PC-3 (cell line): ENCODE measurements at regions not wholly inside any gene's neighbourhood (a gene's known extent, or its start where the extent isn't known, plus 50 kb on each side); places are given as distances from the start of the nearest gene placed in this dataset.

Experiments
- ATAC-seq: fragments of 200-7000 bp; cut with Tn5 transposase; 2 replicates; pipeline ENCODE4 v1.9.1; 2020; ENCODE audit warnings: mild to moderate bottlenecking, moderate library complexity
- BruUV-seq: library from RNA; stranded (reverse); fragments of 400-500 nt; replicated peaks from 2 replicates; lab custom pipeline; 2021; lab: Mats Ljungman, UMichigan
- CTCF ChIA-PET: fragments of 300-600 bp; sonication (Branson Sonifier 250); formaldehyde crosslinking; loops from one replicate; lab custom pipeline; 2022; ENCODE audit warnings: antibody characterized with exemption; lab: Charles Lee
- POLR2A ChIA-PET: fragments of 300-600 bp; sonication (Branson Sonifier 250); formaldehyde crosslinking; loops from one replicate; lab custom pipeline; 2022; ENCODE audit warnings: antibody characterized with exemption; ENCODE audit not compliant: unreplicated experiment; lab: Charles Lee
- DNase-seq: peaks from one replicate; pipeline ENCODE4 v3.0.0-alpha.2; 2015
- H2AFZ ChIP-seq: fragments of 300-600 bp; sonication (generic); 2 replicates; pipeline ENCODE4 v1.6.0; 2016; ENCODE audit warnings: antibody characterized with exemption, low read length
- H3F3A ChIP-seq: fragments of 300-600 bp; sonication (generic); one replicate; pipeline ENCODE4 v1.6.0; 2017; ENCODE audit warnings: antibody characterized with exemption, low read length, control low read depth, mild to moderate bottlenecking; ENCODE audit not compliant: unreplicated experiment
- H3K27ac ChIP-seq: fragments of 300-600 bp; sonication (generic); 2 replicates; pipeline ENCODE4 v1.5.1; 2016; ENCODE audit warnings: mild to moderate bottlenecking, low read length
- H3K27me3 ChIP-seq: fragments of 300-600 bp; sonication (generic); 2 replicates; pipeline ENCODE4 v1.6.1; 2016; ENCODE audit warnings: low read length, mixed read lengths
- H3K36me3 ChIP-seq: fragments of 300-600 bp; sonication (generic); 2 replicates; pipeline ENCODE4 v1.6.1; 2016; ENCODE audit warnings: low read depth, mixed run types, low read length, mixed read lengths
- H3K4me1 ChIP-seq: fragments of 300-600 bp; sonication (generic); 2 replicates; pipeline ENCODE4 v1.5.1; 2016; ENCODE audit warnings: low read length; ENCODE audit not compliant: insufficient read depth
- H3K4me2 ChIP-seq: fragments of 300-600 bp; sonication (generic); 2 replicates; pipeline ENCODE4 v1.6.0; 2016; ENCODE audit warnings: low read length
- H3K4me3 ChIP-seq: fragments of 300-600 bp; sonication (generic); 2 replicates; pipeline ENCODE4 v1.5.1; 2016; ENCODE audit warnings: mild to moderate bottlenecking, low read length, mixed read lengths
- H3K79me2 ChIP-seq: fragments of 300-600 bp; sonication (generic); 2 replicates; pipeline ENCODE4 v1.6.1; 2017; ENCODE audit warnings: low read length, mixed read lengths
- H3K9ac ChIP-seq: fragments of 300-600 bp; sonication (generic); 2 replicates; pipeline ENCODE4 v1.6.0; 2016; ENCODE audit warnings: mild to moderate bottlenecking, low read length
- H3K9me2 ChIP-seq: fragments of 300-600 bp; sonication (generic); replicated peaks from 2 replicates; pipeline ENCODE4 v1.6.1; 2016; ENCODE audit warnings: mixed run types, low read length, mixed read lengths
- H3K9me3 ChIP-seq: fragments of 300-600 bp; sonication (generic); 2 replicates; pipeline ENCODE4 v1.6.1; 2016; ENCODE audit warnings: low read length, mixed read lengths
- H4K20me1 ChIP-seq: fragments of 300-600 bp; sonication (generic); 2 replicates; pipeline ENCODE4 v1.6.1; 2016; ENCODE audit warnings: low read length, mixed read lengths
- EZH2 ChIP-seq: fragments of 300-600 bp; sonication (generic); IDR thresholded peaks from one replicate; pipeline ENCODE4 v1.6.1; 2017; ENCODE audit warnings: antibody characterized with exemption, mild to moderate bottlenecking, low read length; ENCODE audit not compliant: unreplicated experiment
- EZH2phosphoT487 ChIP-seq: fragments of 300-600 bp; sonication (generic); IDR thresholded peaks from 2 replicates; pipeline ENCODE4 v1.6.1; 2018; ENCODE audit warnings: mild to moderate bottlenecking, antibody characterized with exemption, low read length, borderline replicate concordance
- intact Hi-C: fragments of 100-400 bp; cut with micrococcal nuclease; formaldehyde crosslinking; loops from 2 replicates; pipeline ENCODE4 v1.9.0; 2023
- TF ChIP-seq, protein P1 (sequence below): fragments of 300-600 bp; sonication (generic); conservative IDR thresholded peaks from 2 replicates; pipeline ENCODE4 v1.5.1; 2017; ENCODE audit warnings: antibody characterized with exemption, low read depth, mild to moderate bottlenecking, low read length

DNA sequence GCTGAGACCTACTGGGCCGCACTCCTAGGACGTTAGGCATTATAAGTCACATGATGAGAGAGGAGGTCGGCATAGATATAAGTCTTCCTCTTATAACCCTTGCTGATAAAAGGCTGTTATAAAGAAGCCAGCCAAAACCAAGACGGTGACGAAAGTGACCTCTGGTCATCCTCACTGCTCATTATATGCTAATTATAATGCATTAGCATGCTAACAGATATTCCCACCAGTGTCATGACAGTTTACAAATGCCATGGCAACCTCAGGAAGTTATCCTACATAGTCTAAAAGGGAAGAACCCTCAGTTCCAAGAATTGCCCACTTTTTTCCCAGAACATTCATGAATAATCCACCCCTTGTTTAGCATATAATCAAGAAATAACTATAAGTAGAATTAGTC lies 222.4 kb downstream of the TLE1 start:
- Histone ChIP-seq H3K4me1 (no peaks in the 10 kb centered on the region), H3K4me3 (no peak overlapping the region), H2AFZ (no peak overlapping the region), H3K36me3 (no peaks in the 10 kb centered on the region), H3K4me2 (no peak overlapping the region), H4K20me1 (no peaks in the 10 kb centered on the region), H3K79me2 (no peaks in the 10 kb centered on the region), H3K9ac (no peak overlapping the region), H3K9me2 (no peaks in the 10 kb centered on the region), H3K27me3 (no peaks in the 10 kb centered on the region), H3K9me3 (no peaks in the 10 kb centered on the region), H3K27ac (no peak overlapping the region), H3F3A (no peaks in the 10 kb centered on the region)
- ChIA-PET CTCF (no interaction called here), POLR2A (no interaction called here)
- TF ChIP-seq, protein P1, sequence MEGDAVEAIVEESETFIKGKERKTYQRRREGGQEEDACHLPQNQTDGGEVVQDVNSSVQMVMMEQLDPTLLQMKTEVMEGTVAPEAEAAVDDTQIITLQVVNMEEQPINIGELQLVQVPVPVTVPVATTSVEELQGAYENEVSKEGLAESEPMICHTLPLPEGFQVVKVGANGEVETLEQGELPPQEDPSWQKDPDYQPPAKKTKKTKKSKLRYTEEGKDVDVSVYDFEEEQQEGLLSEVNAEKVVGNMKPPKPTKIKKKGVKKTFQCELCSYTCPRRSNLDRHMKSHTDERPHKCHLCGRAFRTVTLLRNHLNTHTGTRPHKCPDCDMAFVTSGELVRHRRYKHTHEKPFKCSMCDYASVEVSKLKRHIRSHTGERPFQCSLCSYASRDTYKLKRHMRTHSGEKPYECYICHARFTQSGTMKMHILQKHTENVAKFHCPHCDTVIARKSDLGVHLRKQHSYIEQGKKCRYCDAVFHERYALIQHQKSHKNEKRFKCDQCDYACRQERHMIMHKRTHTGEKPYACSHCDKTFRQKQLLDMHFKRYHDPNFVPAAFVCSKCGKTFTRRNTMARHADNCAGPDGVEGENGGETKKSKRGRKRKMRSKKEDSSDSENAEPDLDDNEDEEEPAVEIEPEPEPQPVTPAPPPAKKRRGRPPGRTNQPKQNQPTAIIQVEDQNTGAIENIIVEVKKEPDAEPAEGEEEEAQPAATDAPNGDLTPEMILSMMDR: no peak
- no peak for TF ChIP-seq EZH2
- no peak for TF ChIP-seq EZH2phosphoT487
- DNase-seq (no peak), ATAC-seq (no peak)
- intact Hi-C loops: no loop called here
- no TSS peak for BruUV-seq

DNA sequence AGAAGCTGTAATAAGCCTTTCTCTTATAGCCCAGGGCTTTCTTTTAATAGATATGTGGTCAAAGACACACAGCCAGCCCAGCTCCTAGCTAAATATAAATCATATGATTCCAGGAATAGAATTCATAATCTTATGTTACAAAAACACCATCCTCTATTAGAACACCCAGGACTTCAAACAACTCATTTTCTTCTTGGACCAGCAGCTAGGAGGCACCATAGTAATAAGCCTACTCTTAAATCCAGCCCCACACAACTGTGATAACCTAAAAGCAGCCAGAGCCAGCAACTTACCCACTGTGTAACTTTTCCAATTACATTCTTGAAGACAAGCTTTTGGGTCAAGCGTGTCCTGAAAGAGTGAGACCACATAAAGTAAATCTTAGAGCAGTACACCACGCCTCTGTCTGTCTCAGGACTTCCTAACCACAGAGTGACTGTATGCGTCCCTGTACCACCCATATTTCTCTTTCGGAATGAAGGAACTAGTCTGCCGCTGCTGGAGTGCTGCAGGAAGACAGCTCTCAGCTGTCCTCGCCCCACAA lies 223.8 kb downstream of the TLE1 start:
- Histone ChIP-seq H3K36me3 (no peaks in the 10 kb centered on the region), H4K20me1 (no peaks in the 10 kb centered on the region), H3K9me3 (no peaks in the 10 kb centered on the region), H3K79me2 (no peaks in the 10 kb centered on the region), H3K4me2 (no peak overlapping the region), H3F3A (no peaks in the 10 kb centered on the region), H3K4me3 (no peak overlapping the region), H3K4me1 (no peaks in the 10 kb centered on the region), H3K27me3 (no peaks in the 10 kb centered on the region), H3K9me2 (no peaks in the 10 kb centered on the region), H3K9ac (no peak overlapping the region), H3K27ac (no peak overlapping the region), H2AFZ (no peak overlapping the region)
- no peak for ATAC-seq
- no peak for TF ChIP-seq EZH2
- TF ChIP-seq, protein P1: no peak
- no peak for TF ChIP-seq EZH2phosphoT487
- ChIA-PET POLR2A (interaction anchor here (0.6 kb wide), 1 partner anchor 34 kb away, joined by 5 read pairs; no protein-coding TSS in a partner anchor), CTCF (no interaction called here)
- DNase-seq: no peak
- intact Hi-C loops: no loop called here
- no TSS peak for BruUV-seq

DNA sequence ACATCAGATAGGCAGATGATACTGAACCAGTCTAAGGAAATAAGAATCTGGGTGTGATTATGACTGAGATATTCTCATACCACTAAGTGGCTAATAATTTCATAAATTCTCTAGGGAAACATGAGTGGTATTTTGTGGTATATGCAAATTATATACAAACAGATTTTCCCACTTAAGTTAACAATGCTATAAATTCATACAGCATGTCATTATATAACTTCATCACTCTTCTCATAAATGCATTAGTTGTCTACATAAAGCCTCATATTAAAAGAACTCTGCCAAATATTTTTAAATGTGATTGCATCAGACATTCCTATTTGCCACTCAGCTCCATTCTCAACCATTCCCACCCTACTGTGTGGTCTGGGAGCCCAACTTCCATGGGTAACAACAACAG lies 226.5 kb downstream of the TLE1 start:
- Histone ChIP-seq H2AFZ (no peak overlapping the region), H3K36me3 (no peaks in the 10 kb centered on the region), H3K9ac (no peak overlapping the region), H3K27me3 (no peaks in the 10 kb centered on the region), H3K9me3 (no peaks in the 10 kb centered on the region), H3K79me2 (no peaks in the 10 kb centered on the region), H3K4me1 (no peaks in the 10 kb centered on the region), H3F3A (no peaks in the 10 kb centered on the region), H3K4me3 (no peak overlapping the region), H3K4me2 (no peak overlapping the region), H4K20me1 (no peaks in the 10 kb centered on the region), H3K27ac (no peak overlapping the region), H3K9me2 (no peaks in the 10 kb centered on the region)
- intact Hi-C loops: no loop called here
- CTCF ChIA-PET: no interaction called here
- no TSS peak for BruUV-seq
- no peak for DNase-seq
- POLR2A ChIA-PET: no interaction called here
- TF ChIP-seq, protein P1: no peak
- no peak for TF ChIP-seq EZH2
- no peak for TF ChIP-seq EZH2phosphoT487
- no peak for ATAC-seq
